ENCODE measurements at regions not wholly inside any gene's neighbourhood (a gene's known extent, or its start where the extent isn't known, plus 50 kb on each side); places are given as distances from the start of the nearest gene placed in this dataset.

GRCh38 chr7:51764976-51765375 is 448.4 kb upstream of the COBL start:
- Mint-ChIP-seq H3K36me3 (ENCODE audit: low read depth) (no peaks in the 10 kb centered on the region), H3K27ac (no peak overlapping the region), H3K9me3 (no peaks in the 10 kb centered on the region), H3K4me1 (no peaks in the 10 kb centered on the region), H3K27me3 (no peaks in the 10 kb centered on the region), H3K4me3 (no peak overlapping the region)
- DNase-seq (no peak), ATAC-seq (no peak)

DNA sequence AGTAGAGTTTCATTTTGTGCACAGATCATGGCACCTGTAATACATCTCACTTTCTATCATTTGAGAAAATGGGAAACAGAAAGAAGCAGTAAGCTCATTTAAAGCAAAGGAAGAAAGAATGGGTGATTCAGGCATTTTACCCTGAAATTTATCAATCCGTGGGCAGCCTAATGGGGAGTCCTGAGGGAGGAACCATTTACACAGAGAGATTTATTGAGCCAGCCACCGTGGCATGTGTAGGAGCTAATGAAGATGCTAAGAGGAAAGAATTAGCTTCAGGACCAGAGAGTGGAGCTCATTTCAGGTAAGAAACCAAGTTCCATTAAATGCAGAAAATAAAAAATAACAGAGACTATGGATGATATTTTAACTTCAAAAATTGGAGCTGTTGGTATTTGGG is 443.4 kb upstream of the COBL start:
- no peaks in the 10 kb centered on the region for H3K27me3 Mint-ChIP-seq
- no peaks in the 10 kb centered on the region for H3K36me3 Mint-ChIP-seq (ENCODE audit: low read depth)
- peaks cover 7% of the 10 kb centered on the region for H3K9me3 Mint-ChIP-seq
- no peaks in the 10 kb centered on the region for H3K4me1 Mint-ChIP-seq
- no peak for DNase-seq
- no peak for ATAC-seq
- no peak overlapping the region for H3K27ac Mint-ChIP-seq
- H3K4me3 Mint-ChIP-seq, result no peak overlapping the region

DNA sequence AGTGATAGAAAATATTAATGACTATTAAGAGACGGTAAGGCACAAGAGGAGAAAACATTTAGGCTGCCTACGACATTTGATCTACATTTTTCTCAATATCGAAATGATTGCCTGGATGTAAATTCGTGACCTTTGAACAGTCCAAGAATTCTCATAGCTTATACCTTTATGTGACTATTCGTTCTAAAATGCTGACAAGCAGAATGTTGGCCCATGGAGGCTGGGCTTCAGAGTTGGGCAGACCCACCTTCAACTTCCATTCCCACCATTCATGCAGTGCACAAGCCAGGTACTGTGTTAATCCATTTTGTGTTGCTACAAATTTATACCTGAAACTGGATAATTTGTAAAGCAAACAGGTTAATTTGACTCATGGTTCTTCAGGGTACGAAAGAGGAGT is 441.4 kb upstream of the COBL start:
- no peaks in the 10 kb centered on the region for H3K27me3 Mint-ChIP-seq

GRCh38 chr7:51732951-51733350 is 416.3 kb upstream of the COBL start:
- no peaks in the 10 kb centered on the region for H3K27me3 Mint-ChIP-seq
- no peak overlapping the region for H3K27ac Mint-ChIP-seq
- peaks cover 19% of the 10 kb centered on the region for H3K9me3 Mint-ChIP-seq
- ATAC-seq, result no peak
- no peaks in the 10 kb centered on the region for H3K4me1 Mint-ChIP-seq
- H3K4me3 Mint-ChIP-seq, result no peak overlapping the region
- H3K36me3 Mint-ChIP-seq (ENCODE audit: low read depth), result no peaks in the 10 kb centered on the region
- no peak for DNase-seq

More for the DNA sequence above, 441.4 kb upstream of the COBL start:
- DNase-seq, result no peak
- Mint-ChIP-seq H3K27ac (no peak overlapping the region), H3K4me1 (no peaks in the 10 kb centered on the region), H3K9me3 (peaks cover 7% of the 10 kb centered on the region), H3K36me3 (ENCODE audit: low read depth) (no peaks in the 10 kb centered on the region), H3K4me3 (no peak overlapping the region)
- no peak for ATAC-seq

- Mint-ChIP-seq H3K4me1 (no peaks in the 10 kb centered on the region), H3K9me3 (peaks cover 19% of the 10 kb centered on the region), H3K4me3 (no peak overlapping the region), H3K36me3 (ENCODE audit: low read depth) (no peaks in the 10 kb centered on the region), H3K27me3 (no peaks in the 10 kb centered on the region), H3K27ac (no peak overlapping the region)
- DNase-seq, result no peak
- no peak for ATAC-seq
These were observed 415.5 kb upstream of the COBL start for GRCh38 chr7:51732116-51732515.

- no peak for DNase-seq
- no peak for ATAC-seq
- H3K4me3 Mint-ChIP-seq, result no peak overlapping the region
- H3K9me3 Mint-ChIP-seq, result peaks cover 19% of the 10 kb centered on the region
- no peaks in the 10 kb centered on the region for H3K4me1 Mint-ChIP-seq
- no peak overlapping the region for H3K27ac Mint-ChIP-seq
- no peaks in the 10 kb centered on the region for H3K27me3 Mint-ChIP-seq
- no peaks in the 10 kb centered on the region for H3K36me3 Mint-ChIP-seq (ENCODE audit: low read depth)
These were observed 414.5 kb upstream of the COBL start for GRCh38 chr7:51731075-51731474.

DNA sequence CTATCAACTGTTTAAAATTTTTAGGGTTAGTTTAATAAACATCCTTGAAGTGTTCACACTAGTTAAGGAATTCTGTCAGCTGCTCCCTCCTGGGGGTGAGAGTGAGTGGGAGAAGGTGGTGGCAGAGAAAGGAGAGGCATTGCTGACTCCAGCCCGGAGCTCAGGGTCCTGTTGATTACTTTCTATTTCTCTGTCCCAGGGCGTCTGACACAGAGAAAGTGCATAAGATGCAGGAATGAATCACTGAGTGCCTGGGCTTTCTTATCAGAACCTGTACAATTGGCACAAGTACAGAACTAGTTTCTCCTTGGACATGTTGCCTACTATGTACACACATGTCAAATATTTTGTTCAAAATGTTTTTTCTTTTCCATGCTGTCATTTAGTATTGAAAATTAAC is 410.8 kb upstream of the COBL start:
- no peak for ATAC-seq
- no peak overlapping the region for H3K27ac Mint-ChIP-seq
- no peak overlapping the region for H3K4me3 Mint-ChIP-seq
- no peaks in the 10 kb centered on the region for H3K4me1 Mint-ChIP-seq
- H3K27me3 Mint-ChIP-seq, result no peaks in the 10 kb centered on the region
- H3K9me3 Mint-ChIP-seq, result peaks cover 24% of the 10 kb centered on the region
- no peaks in the 10 kb centered on the region for H3K36me3 Mint-ChIP-seq (ENCODE audit: low read depth)
- DNase-seq, result no peak

DNA sequence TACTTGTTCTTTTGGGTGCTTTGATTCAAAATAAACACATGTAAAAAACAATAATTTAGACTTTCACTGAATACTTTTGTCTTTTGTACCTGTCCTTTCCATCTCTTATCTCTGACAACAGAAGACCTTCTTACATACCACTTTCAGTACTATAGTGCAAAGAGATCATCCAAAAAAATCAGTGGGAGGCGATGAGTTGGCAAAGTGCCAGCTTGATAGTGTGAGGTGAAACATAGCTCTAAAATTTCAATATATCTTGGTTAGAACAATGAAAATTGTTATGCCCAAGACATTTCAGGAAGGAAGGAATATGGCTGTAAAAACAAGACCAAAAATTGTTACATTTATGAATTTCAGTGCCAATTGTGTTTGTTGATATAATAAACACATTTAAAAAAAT is 390.2 kb upstream of the COBL start:
- Mint-ChIP-seq H3K4me3 (no peak overlapping the region), H3K4me1 (no peaks in the 10 kb centered on the region), H3K36me3 (ENCODE audit: low read depth) (no peaks in the 10 kb centered on the region), H3K9me3 (peaks cover 14% of the 10 kb centered on the region), H3K27me3 (no peaks in the 10 kb centered on the region), H3K27ac (no peak overlapping the region)
- ATAC-seq (no peak), DNase-seq (no peak)

- no peaks in the 10 kb centered on the region for H3K4me1 Mint-ChIP-seq
- no peak for DNase-seq
- H3K36me3 Mint-ChIP-seq (ENCODE audit: low read depth), result no peaks in the 10 kb centered on the region
- no peak overlapping the region for H3K4me3 Mint-ChIP-seq
- no peak overlapping the region for H3K27ac Mint-ChIP-seq
- H3K9me3 Mint-ChIP-seq, result peaks cover 21% of the 10 kb centered on the region
- H3K27me3 Mint-ChIP-seq, result no peaks in the 10 kb centered on the region
- no peak for ATAC-seq
These were observed 389.1 kb upstream of the COBL start for GRCh38 chr7:51705701-51706100.

- Mint-ChIP-seq H3K36me3 (ENCODE audit: low read depth) (no peaks in the 10 kb centered on the region), H3K4me3 (no peak overlapping the region), H3K4me1 (no peaks in the 10 kb centered on the region), H3K27ac (no peak overlapping the region), H3K9me3 (peaks cover 26% of the 10 kb centered on the region), H3K27me3 (no peaks in the 10 kb centered on the region)
- DNase-seq (no peak), ATAC-seq (no peak)
These were observed 386.1 kb upstream of the COBL start for GRCh38 chr7:51702673-51703072.

GRCh38 chr7:51701935-51702334 is 385.3 kb upstream of the COBL start:
- DNase-seq, result no peak
- H3K4me3 Mint-ChIP-seq, result no peak overlapping the region
- H3K4me1 Mint-ChIP-seq, result no peaks in the 10 kb centered on the region
- no peak for ATAC-seq
- H3K36me3 Mint-ChIP-seq (ENCODE audit: low read depth), result no peaks in the 10 kb centered on the region
- peaks cover 22% of the 10 kb centered on the region for H3K9me3 Mint-ChIP-seq
- no peaks in the 10 kb centered on the region for H3K27me3 Mint-ChIP-seq
- H3K27ac Mint-ChIP-seq, result no peak overlapping the region

DNA sequence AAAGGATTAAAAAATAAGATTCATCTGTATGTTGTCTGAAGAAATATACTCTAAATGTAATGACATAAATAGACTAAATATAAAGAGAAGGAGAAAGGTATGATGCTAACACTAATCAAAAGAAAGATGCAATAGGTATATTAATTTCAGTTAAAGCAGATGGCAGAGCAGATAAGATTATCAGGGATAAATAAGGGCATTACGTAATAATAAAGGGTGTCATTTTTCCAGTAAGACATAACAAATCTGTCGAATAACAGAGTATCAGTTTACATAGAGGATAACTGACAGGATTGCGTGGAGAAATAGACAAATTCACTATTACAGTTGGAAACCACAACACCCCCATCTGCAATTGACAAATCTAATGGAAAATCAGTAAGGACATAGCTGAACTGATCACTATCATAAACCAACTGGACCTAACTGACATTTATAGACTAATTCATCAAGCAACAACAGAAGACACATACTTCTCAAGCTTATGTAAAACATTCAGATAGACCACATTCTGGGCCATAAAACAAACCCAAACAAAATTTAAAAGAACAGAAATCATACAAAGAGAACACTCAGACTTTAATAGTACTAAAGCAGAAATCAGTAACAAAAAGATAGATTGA is 384.1 kb upstream of the COBL start:
- Mint-ChIP-seq H3K27ac (no peak overlapping the region), H3K4me3 (no peak overlapping the region), H3K9me3 (peaks cover 15% of the 10 kb centered on the region), H3K4me1 (no peaks in the 10 kb centered on the region), H3K27me3 (no peaks in the 10 kb centered on the region), H3K36me3 (ENCODE audit: low read depth) (no peaks in the 10 kb centered on the region)
- DNase-seq (no peak), ATAC-seq (no peak)

- H3K9me3 Mint-ChIP-seq, result peaks cover 14% of the 10 kb centered on the region
- no peak for DNase-seq
- H3K27ac Mint-ChIP-seq, result no peak overlapping the region
- no peaks in the 10 kb centered on the region for H3K4me1 Mint-ChIP-seq
- H3K4me3 Mint-ChIP-seq, result no peak overlapping the region
- H3K27me3 Mint-ChIP-seq, result no peaks in the 10 kb centered on the region
- H3K36me3 Mint-ChIP-seq (ENCODE audit: low read depth), result no peaks in the 10 kb centered on the region
- no peak for ATAC-seq
These were observed 376.6 kb upstream of the COBL start for GRCh38 chr7:51693258-51693657.

GRCh38 chr7:51689547-51689946 is 372.9 kb upstream of the COBL start:
- no peaks in the 10 kb centered on the region for H3K27me3 Mint-ChIP-seq
- H3K4me3 Mint-ChIP-seq, result no peak overlapping the region
- ATAC-seq (no peak), DNase-seq (no peak)
- H3K27ac Mint-ChIP-seq, result no peak overlapping the region
- H3K36me3 Mint-ChIP-seq (ENCODE audit: low read depth), result no peaks in the 10 kb centered on the region
- H3K9me3 Mint-ChIP-seq, result peaks cover 19% of the 10 kb centered on the region
- H3K4me1 Mint-ChIP-seq, result no peaks in the 10 kb centered on the region

- Mint-ChIP-seq H3K9me3 (peaks cover 15% of the 10 kb centered on the region), H3K4me3 (no peak overlapping the region), H3K27me3 (no peaks in the 10 kb centered on the region), H3K27ac (no peak overlapping the region), H3K4me1 (no peaks in the 10 kb centered on the region), H3K36me3 (ENCODE audit: low read depth) (no peaks in the 10 kb centered on the region)
- DNase-seq (no peak), ATAC-seq (no peak)
These were observed 369.2 kb upstream of the COBL start for GRCh38 chr7:51685794-51686193.
